OCI-LY7 (cell line): ENCODE measurements at regions not wholly inside any gene's neighbourhood (a gene's known extent, or its start where the extent isn't known, plus 50 kb on each side); places are given as distances from the start of the nearest gene placed in this dataset.

Experiments
- CTCF ChIP-seq: fragments of 200-600 bp; sonication (generic); conservative IDR thresholded peaks from 2 replicates; pipeline ENCODE4 v1.5.1; 2014; ENCODE audit warnings: mild to moderate bottlenecking, antibody characterized with exemption, low read length, moderate library complexity, mixed read lengths
- EZH2phosphoT487 ChIP-seq: fragments of 200-600 bp; sonication (generic); IDR thresholded peaks from 2 replicates; pipeline ENCODE4 v1.6.1; 2018; ENCODE audit warnings: low read depth, borderline replicate concordance, mild to moderate bottlenecking, mixed run types, antibody characterized with exemption, low read length, moderate library complexity, mixed read lengths

GRCh38 chr2:21260311-21260710 is 136.5 kb downstream of the TDRD15 start:
- TF ChIP-seq CTCF (no peak), EZH2phosphoT487 (no peak)
